HG03432 (cell line): ENCODE measurements at regions not wholly inside any gene's neighbourhood (a gene's known extent, or its start where the extent isn't known, plus 50 kb on each side); places are given as distances from the start of the nearest gene placed in this dataset.
"Not testable (repeated sequence)": the region's sequence is repeated elsewhere in the genome, so short reads cannot be mapped to it uniquely, and the experiment has no call there.

ENCODE experiments used
- ATAC-seq: cut with Tn5 transposase; IDR thresholded peaks from one replicate; pipeline ENCODE4 v1.9.1; 2021; ENCODE audit warnings: mild to moderate bottlenecking, moderate library complexity; ENCODE audit not compliant: unreplicated experiment

DNA sequence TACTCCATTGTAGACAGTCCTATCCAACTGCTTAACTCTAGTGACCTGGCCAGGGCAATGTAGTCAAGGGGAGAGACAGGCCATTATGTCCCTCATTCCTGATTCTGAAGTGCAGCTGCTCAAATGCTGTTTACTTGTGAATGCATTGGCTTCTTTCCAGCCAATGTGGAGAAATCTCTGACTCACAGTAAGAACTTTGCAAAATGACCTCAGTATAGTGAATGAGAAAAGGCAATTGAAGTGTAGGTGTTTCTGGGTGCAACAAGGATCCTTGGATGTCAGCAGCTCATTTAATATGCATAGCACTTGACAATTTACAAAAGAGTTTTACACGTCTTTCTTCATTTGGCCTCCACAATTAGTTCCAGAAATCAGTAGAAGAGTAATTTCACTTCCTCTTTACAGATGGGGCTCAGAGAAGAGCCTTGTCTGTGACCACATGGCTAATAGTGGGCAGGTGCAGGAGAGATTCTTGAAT is 367.2 kb downstream of the OSTF1 start:
- ATAC-seq = peak; percentile 92

DNA sequence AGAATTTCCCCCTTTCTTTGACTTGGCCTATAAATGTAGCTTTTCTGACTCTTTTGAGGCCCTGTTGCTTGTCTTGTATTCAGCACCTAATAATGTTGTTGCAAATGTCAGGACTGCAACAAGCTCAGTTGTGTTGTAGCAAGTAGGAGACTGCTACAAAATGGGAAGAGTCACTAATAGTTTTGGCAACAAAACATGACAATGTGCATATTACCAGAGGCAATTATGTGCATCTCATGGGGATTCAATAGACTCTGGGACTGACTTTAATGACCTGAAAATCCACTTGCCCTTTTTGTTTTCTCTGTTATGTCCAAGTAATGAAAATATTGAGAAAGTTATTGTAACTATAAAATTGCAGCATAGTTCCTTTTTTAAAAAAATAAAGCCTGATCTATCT is 368.4 kb downstream of the OSTF1 start:
- ATAC-seq = no peak

DNA sequence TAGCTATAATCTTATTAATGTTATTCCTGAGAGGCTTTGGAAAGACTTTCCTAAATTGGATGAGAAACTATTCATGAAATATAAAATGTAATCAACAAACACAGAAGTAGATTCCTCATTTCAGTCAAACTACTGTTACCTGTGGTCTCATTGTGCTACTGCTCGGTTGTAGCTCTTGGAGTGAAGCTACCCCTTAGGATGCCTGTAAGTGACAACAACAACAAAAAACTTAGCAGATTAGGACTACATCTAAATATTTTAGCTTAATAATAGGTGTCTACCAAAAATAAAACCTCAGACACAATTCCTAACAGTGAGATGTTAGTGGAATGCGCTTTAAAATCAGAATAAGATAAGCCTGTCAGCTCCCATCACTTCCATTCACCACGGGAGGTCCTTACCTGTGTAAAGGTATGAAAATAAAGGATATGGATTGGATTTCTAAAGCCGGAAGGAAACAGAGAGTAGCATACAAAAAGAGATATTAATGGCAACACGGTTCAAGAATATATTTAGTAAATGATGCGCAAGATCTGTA is 369.2 kb downstream of the OSTF1 start:
- no peak for ATAC-seq

DNA sequence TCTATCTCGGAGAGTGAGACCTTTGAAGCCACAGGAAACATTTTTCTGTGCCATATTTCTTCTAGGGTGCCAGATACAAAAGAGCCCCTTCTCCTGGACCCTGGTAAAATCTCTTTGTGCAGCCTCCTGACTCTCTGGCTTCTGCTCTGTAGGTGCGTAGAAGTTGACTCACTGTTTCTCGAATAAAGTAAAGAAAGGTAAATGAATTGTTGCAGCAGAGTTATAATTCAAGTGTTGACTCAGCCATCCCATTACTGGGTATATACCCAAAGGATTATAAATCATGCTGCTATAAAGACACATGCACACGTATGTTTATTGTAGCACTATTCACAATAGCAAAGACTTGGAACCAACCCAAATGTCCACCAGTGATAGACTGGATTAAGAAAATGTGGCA is 371.0 kb downstream of the OSTF1 start:
- ATAC-seq = not testable (repeated sequence)

DNA sequence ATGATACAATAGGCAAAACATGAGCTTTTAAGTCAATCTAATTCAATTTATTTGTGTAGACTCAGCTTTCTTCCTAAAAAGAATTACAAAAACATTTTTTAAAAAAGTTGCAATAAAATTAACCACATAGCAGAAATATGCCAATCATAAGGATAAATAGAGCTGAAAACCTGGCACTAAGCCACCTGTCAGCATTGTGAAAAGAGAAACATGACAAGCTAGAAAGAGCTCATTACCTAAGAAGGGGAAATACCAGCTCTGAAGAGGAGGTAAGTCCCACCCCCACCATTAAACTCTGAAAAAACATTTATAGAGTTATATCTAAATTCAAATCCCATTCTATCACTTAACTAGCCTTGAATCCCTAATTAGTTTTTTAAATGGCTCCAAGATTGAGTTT is 372.9 kb downstream of the OSTF1 start:
- ATAC-seq = no peak

DNA sequence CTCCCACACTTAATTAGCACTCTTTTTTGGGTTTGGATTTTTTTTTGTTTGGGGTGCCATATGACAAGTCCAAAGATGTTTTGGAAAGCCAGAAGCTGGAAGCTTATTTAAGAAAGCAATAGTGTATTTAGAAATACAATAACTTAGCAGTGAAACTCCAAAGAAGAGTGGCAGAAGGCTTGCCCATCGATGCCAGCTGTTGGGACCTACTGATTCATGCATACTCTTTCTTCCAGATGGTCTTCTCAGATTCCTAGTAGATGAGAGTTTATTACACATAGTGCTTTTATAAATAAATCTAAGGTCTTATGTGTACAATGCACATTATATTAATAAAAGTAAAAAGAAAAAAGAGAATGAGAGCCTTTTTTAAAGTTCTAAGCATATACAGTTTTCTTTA is 374.6 kb downstream of the OSTF1 start:
- no peak for ATAC-seq

DNA sequence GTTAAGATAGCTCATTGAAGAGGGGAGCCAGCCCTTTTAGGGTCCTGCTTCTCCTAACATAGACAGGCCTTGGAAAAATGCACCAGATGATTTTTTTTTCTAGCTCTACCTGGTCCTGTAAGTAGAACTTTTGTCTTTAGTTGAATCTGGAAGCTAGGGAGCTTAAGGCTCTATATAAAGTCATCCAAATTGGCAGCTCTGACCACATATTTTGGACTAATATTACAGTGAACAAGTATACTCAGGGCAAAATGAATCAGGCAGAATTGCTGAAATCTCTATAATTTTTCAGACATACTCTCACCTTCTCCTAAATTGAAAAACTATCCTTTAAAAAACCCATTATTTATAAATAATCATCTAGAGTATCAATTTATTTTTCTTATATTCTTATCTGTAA is 375.6 kb downstream of the OSTF1 start:
- no peak for ATAC-seq

DNA sequence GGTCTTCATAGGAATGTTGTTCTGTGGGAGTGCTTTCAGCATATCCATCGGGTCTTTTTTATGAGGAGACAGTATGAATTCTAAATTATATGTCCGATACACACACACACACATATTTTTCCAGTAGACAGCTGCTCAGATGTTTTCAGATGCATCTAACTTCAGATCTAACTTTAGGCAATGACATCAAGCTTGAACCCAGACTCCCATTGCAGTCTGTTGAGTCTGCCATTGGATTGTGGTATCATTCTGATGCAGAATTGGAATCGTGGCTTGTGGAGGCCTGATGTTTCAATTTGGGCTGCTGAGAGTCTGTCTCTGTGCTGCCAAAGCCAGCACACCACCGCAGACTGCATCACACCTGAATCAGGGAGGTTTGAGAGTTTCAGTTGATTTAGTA is 376.4 kb downstream of the OSTF1 start:
- ATAC-seq = no peak

DNA sequence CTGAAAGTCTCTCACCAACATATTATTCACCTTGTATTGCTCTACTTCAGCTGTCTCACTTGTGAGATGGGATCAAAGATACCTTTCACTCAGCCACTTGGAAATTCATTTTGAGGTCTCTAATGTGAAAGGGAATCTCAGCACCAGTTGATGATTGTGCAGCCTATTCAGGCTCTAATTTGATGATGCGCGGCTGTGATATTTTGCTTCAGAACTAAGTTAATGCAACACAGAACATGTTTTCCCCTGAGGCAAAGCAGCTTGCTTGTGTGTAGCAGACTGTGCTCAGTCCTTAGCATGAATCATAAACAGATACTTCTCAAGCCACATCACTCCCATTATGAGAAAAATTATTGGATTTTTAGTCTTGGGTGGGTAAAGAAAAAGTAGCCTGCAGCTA is 378.8 kb downstream of the OSTF1 start:
- no peak for ATAC-seq

DNA sequence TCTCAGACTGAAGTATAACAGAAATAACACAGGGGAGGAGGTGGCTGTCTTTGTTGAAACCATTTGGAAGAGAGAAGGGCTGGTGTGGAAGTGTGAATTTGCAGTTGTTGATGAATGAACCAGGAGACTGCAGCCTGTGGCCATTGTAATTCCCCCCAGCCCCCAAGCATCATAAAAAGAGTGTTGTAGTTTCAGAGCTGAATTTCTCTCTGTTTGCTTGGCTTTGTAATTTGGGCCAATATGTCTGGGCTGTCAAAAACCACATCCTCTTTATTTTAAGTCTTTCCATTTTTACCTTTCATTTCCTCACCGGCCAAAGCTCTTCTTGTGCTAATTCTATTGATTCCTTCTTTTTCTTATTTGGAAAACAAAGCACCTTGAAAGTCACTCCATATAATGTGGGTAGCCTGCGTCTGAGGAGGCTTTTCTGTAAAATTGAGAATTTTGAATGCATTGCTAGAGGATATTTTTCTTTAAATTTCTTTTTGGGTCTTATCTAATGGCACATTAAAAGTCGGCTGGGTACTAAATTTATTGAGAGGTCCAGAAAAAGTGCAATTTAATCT is 383.3 kb downstream of the OSTF1 start:
- peak; percentile 33 for ATAC-seq

DNA sequence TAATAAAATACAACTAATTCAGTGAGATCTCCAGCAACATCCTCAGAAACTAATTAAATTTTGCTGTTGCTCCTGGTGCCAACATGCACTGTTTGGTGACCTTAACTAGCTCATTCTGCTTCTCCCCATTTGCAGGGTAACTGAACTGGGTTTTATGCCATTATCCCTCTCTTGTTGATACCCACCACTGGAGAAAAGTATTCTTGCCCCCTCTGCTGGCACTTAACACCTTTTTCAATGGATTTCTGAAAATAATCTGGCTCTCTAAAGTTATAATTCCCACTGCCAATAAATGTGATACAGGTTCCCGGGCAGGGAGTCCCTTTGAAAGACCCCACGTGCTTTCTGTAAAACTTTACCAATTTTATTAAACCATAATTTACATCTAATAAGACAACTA is 394.3 kb downstream of the OSTF1 start:
- ATAC-seq = no peak

DNA sequence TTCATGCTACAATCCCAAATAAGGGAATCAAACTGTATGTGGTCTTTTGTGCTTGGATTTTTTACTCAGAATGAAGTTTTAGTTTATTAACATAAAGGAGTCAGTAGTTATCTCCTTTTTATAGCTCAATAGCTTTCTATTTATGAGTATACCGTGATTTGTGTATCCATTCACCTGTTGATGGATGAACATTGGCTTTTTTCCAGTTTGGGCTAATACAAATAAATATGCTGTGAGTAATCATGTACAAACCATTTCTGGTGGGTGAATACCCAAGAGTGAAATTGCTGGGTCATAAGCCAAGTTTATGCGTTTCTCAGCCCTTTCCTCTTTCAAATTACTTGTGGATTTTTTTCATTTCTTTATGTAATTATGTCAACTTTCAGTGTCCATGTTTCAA is 395.3 kb downstream of the OSTF1 start:
- ATAC-seq = no peak

DNA sequence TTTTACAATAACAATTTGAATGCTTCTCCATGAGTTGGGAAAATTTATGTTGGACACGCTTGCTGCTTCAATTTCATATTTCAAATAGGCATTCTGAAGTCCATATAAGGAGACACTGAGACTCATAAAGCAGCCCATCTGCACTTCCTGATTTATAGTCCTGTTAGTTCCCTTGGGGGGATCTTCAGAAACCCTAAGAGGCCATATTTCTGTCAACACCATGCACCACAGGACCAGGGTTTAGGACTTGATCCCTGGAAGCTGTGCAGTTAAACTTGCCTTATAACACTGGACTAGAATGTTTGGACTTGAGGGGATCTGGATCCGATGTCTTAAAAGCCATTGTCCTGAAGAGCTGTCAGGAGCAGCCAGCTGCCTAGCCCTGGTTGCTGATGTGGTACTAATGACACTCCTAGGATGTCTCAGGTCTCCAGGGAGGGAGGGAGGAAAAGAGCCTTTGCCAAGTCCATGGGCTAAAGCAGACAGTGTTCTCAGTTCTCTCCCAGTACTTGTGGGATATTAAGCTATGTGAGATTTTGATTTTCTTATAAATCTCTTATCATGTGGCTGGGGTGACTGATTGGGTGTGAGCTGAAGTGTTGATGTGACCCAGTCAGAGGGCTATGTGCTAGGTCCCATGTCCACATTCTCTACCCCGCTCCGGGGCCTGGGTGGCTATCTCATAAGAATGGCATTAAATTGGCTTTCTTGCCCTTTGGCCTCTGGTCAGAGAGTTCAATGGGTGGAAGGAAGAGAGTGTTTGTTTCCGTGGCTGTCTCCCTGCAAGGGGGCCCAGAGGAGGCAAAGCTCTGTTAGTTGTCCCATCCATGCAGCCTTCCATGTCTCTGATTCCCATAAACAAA is 399.8 kb downstream of the OSTF1 start:
- no peak for ATAC-seq

DNA sequence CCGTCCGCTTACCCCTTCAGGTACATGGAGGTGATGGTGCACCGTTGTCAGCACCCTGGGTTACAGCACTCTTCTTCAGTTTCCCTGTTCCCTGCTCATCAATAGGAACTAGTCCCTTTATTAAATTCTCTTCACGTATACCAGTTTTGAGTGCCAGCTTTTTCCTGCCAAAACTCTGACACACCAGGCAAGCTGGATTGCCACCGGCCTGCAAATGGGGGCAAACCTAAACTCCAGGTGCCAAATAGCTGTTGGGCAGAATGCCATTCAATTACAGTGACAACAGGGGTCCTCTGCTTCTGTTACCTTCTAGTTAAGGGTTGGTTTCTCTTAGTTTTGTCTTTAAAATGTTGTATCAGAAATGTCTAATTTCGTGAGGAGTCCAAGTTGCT is 400.4 kb downstream of the OSTF1 start:
- no peak for ATAC-seq

DNA sequence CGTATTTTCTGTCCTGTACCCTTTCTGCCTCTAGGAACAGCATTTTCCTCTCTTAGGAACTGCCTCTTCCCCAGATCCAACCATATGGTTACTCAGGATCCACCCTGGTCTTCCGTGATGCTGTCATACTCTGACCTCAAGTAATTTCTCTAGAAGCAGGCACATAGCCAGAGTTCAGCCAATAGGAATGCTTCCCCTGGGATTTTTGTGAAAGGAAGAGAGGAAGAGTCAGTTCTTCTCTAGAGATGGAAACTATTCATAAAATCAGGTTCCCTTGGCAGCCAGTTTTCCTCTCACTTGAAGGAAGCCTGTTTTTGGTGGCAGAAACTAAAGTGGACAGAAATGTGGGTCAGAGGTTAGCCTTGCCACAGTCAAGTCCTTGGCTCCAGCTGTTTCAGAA is 400.1 kb upstream of the PCSK5 start:
- ATAC-seq = no peak

DNA sequence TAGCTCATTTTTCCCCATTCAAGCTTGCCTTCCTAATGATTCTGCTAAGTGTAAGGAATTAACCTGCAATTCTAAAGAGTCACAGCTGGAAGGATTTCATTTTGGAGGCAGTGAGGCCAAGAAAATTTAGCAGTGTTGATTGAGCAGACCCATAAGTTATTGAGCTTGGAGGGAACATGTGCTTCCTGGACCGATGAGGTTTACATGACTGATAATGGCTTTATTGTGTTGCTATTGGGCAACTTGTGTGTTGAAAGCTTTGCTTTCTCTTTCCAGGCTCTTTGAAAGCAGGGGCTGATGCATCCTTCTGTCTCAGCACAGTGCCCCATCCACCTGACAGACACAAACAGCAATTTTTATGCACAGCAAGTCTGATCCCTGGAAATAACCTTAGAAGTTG is 398.9 kb upstream of the PCSK5 start:
- no peak for ATAC-seq

DNA sequence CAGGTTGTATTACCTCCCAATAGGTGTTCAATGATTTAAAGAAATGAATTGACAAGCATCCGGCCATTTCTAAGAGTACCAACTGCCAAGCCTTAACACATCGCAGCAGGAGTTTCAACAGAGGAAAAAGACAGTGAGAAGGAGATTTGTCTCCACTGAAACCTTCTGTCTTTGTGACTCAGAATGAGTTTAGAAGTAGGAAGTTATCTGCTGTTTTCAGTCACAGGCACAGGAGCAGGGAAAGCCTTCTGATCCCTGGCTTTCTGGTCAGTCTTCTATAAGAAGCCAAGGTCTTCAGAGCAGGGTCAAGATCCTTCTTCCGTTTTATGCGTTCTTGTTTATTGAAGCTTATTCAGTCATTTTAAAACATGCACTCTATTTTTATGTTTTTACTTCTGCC is 390.7 kb upstream of the PCSK5 start:
- no peak for ATAC-seq

DNA sequence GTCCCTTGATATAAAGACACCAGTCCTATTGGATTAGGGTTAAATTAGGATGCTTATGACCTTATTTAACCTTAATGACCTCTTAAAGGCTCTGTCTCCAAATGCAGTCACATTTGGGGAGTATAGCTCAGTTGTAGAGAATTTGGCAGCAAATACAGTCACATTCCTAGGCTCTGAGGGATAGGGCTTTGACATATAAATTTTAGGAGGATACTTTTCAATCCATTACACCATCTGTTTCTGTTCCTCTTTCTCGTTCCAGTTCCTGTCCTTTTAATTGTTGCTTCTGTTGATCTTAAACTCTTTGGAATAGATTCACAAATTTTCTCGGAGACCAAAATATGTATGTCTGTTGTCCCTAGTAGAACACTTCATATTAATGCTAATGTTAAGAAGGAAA is 390.0 kb upstream of the PCSK5 start:
- no peak for ATAC-seq

DNA sequence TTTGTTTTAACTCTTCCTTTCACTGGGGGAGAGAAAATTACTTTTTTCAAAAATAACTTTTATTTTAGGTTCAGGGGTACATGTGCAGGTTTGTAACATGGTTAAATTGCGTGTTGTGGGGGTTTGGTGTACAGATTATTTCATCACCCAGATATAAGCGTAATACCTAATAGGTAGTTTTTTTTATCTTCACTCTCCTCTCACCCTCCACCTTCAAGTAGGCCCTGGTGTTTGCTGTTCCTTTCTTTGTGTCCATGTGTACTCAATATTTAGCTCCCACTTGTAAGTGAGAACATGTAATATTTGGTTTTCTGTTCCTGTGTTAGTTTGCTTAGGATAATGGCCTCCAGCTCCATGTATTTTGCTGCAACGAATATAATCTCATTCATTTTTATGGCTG is 389.5 kb upstream of the PCSK5 start:
- not testable (repeated sequence) for ATAC-seq

DNA sequence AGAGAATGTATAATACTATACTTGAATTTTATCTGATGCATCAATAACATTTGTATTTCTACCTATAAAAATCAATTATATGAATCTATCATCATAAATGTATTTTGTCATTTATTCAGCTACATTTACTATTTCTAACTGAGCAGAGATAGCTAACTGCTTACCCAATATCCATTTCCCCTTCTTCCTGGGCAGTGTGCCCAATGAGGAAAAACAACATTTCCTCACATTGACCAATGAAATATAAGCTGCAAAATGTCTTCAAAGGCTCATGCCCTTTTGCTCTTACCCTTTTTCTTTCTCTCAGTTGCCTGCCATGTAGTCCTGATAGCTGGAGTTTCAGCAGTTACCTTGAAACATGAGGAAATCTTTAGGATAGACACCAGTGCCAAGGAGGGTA is 385.8 kb upstream of the PCSK5 start:
- no peak for ATAC-seq

DNA sequence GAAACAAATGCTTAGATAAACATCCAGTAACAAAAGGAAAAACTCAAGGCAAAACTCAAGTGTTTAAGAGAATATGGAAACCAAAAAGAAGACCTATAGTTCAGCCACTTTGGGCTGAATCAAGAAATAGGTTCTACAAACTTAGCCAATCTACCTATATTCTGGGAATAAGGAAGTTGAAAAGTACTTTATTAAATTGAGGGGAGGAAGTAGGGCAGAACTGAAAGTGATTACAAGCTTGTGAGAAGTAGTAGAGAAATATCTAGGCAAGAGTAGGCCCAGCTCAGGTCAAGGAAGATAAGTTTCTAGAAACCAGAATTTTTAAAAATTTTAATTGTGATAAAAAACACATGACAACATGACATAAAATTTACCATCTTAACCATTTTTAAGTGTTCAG is 384.8 kb upstream of the PCSK5 start:
- ATAC-seq = no peak

DNA sequence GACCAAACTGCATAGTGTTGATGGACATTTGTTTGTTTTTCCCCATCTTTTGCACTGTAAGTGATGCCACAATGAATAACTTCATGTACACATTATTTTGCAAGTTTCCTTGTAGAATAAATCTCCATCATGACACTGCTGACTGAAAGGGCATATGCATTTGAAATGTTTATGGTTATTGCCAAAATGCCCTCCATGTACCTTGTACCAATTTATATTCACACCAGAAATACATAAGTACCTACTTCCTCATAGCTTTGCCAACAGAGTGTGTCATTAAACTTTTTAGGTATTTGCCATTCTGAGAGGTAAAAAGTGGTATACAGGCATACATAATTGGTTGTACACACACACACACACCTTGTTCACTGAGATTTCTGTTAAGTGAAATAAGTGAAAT is 361.0 kb upstream of the PCSK5 start:
- no peak for ATAC-seq
